Activated CD4-positive, alpha-beta T cell treated with anti-CD3 and anti-CD28 coated beads, Interleukin-2, amount 50 U/mL, for 4 hours (primary cell): ENCODE measurements at regions not wholly inside any gene's neighbourhood (a gene's known extent, or its start where the extent isn't known, plus 50 kb on each side); places are given as distances from the start of the nearest gene placed in this dataset.

ENCODE experiments used
- DNase-seq, 2 experiments: peaks; one replicate each; pipeline ENCODE4 v3.0.0-alpha.2; 2020

DNA sequence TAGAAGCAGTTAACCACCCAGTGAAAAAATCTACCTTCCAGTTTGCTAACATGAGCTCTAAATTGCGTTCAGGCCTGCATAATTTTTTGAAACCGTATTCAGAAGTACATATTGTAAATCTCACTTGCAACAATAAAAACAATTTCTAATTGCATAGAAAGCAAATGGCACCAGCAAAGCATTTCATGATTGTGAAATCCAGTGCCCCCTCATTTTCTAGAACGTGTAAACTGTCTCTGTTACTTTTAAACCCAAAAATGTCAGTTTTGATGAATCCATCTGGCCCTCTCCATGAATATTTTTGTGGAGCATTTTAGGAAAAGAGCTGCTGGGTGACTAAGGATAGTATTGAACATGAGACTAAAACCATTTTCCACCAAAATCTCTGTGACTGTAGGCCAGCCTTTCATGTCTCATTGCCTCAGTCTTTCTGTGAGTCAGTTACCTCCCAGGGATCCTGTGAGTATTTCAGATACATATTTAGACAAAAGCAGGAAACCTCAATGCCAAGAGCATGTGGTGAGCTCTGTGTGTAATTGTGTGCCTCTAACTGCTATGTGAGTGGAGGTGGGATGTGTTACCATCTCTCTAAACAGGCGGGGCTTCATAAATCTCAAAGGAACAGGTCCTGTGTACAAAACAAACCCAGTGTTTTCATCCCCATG is 477.8 kb upstream of the DCC start:
- DNase-seq, result no peak

DNA sequence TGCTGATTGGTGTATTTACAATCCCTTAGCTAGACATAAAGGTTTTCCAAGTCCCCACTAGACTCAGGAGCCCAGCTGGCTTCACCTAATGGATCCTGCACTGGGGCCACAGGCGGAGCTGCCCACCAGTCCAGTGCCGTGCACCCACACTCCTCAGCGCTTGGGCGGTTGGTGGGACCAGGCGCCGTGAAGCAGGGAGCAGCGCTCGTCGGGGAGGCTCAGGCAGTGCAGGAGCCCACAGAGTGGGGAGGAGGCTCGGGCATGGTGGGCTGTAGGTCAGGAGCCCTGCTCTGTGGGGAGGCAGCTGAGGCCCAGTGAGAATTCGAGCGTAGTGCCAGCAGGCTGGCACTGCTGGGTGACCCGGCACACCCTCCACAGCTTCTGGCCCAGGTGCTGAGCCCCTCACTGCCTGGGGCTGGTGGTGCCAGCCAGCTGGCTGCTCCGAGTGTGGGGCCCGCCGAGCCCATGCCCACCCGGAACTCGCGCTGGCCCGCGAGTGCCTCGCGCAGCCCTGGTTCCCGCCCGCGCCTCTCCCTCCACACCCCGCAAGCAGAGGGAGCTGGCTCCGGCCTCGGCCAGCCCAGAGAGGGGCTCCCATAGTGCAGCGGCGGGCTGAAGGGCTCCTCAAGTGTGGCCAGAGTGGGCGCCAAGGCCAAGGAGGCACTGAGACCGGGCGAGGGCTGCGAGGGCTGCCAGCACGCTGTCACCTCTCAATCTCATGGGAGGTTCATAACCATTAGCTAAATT is 475.6 kb upstream of the DCC start:
- DNase-seq, result no peak

DNA sequence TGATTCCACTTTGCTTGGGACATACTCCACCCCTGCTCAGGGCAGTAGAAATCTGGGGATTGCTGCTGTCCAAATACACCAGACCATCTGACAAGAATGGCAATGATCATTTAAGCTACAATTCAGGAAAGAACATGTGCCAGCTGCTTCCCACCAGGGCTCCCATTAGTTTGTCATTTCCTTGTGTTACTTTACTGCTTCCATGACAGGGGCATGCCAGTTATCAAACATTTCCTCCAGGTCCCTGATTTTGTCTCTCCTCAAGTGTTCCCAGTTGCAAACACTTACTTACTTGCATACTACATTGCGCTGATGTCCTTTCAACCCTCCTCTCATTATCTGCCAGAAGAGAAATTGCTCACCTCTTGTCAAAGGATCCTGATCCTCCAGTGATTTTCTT is 474.5 kb upstream of the DCC start:
- no peak for DNase-seq

DNA sequence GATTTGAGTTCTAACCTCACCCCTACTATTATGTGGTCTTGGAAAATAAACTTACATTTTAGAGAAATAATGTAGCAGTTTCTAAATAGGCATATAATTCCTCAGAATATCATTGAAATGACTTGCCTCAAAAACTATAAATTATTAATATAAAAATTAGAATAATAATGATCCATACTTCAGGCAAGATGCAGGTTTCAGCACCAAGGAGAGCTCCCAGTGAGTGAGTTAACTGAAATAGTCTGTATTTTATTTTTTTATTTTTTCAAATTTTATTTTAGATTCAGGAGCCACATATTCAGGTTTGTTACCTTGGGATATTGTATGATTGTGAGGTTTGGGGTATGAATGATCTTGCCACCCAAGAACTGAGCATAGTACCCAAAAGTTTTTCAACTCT is 472.2 kb upstream of the DCC start:
- no peak for DNase-seq

DNA sequence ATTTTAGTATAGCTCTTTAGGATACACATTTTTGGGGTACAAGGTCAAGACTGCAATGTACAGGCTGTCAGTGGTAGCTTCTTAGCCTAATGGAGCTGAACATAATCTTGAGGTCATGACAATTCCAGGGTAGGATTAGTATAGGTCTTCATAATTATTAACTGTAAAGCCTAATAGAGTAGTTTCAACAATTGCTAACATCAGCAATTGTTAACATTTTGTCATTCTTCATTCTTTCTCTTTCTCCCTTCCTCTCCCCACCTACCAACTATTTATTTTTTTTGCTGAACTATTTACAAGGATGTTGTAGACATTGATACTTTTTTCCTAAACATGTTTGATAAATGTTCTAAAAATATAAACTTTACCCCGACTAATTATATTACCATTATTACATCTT is 461.3 kb upstream of the DCC start:
- no peak for DNase-seq

DNA sequence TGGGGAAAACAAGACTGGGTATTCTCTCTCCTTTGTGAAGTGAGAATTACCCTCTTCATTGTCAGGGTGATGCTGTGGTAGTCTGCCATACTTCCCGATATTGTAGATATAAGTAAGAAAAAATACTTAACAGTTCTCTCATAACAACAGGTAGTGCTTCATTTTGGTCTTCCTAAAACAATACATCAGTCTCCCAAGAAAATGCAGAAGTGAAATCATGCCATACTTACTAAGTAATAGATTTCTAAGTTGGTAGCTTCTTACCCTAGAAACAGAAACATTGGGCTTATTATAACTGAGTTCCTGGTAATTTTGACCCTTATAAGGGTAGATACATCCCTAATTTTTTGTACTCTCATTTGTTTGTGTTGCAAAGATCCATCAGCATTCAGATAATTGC is 460.7 kb upstream of the DCC start:
- no peak for DNase-seq

DNA sequence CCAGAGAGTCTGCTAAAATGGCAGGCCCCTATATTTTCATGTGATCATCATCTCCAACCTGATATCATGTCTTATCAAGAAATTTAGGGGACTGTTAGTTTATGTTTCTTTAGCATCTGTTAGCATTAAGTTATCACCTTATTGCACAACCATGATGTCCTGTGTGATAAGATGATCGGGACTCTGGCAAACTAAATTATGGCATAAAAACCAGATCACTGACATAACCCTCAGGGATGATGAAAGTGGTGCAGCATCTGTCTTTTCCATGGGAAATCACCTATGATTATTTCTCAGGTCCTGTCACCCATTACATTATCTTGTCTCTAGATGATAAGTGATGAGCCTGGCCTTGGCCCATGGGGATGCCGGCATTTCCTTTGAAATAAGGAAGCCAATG is 458.6 kb upstream of the DCC start:
- DNase-seq, result no peak

DNA sequence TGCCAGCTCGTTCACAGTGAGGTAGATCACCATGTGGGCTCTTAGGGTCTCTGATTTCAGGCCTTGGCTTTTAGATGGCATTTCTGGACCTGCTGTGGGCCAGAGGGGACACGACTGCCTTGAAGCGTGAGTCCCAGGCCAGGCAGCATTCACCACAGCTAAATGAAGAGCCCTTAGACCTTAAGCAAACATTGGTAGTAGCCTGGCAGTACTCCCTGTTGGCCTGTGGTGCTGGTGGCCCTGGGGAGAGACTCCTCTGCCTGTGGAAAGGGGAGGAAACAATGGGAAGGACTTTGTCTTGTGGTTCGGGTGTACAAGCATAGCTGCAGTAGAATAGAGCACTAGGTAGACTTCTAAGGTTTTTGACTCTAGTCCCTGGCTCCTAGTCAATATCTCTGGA is 456.0 kb upstream of the DCC start:
- no peak for DNase-seq

DNA sequence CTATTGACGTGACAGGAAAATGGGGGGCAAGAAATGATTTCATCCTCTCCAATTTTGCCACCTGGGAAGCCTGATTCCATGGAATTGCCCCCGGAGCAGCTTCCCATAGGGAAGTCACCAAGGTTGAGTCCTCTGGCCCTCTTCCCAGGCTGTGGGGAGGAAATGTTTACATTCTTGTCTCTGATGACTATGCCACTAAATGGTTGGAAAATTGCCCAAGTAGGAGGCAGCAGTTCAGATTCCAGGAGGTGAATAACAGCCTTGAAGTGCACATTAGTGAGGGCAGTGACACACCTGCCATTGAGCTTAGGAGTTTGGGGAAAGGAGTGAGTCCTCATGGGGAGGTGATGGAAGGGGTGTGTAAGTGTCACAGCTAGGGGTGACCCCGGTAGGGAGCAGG is 449.2 kb upstream of the DCC start:
- no peak for DNase-seq

DNA sequence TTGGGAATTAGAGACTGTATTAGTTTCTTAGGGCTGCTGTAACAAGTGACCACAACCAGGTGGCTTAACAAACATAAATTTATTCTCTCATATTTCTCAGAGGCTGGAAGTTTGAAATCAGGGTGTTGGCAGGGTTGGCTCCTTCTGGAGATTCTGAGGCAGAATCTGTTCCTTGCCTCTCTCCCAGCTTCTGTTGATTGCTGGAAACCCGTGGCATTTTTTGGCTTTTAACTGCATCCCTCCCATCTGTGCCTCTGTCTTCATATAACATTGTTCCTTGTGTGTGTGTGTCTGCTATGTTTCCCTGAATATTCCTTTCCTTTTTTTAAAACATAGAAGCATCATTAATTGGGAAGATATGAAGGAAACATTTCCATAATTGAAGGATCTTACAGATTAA is 448.1 kb upstream of the DCC start:
- DNase-seq, result no peak

DNA sequence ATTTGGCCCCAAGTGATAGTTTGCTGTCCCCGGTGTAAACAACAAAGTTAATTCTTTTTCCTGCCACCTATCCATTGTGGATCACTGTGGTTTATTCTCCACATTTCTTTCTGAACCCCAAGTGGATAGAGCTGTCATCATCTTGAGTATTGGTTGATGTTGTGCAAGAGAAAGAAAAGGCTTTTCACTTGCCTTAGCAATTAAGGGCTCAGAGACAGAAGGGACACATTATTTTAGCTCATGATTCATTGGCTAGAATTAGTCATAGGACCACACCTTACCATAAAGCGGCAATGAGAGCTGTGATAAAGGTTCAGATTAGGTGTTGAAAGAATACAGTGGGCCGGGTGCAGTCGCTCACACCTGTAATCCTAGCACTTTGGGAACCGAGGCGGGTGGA is 442.1 kb upstream of the DCC start:
- DNase-seq, result no peak

DNA sequence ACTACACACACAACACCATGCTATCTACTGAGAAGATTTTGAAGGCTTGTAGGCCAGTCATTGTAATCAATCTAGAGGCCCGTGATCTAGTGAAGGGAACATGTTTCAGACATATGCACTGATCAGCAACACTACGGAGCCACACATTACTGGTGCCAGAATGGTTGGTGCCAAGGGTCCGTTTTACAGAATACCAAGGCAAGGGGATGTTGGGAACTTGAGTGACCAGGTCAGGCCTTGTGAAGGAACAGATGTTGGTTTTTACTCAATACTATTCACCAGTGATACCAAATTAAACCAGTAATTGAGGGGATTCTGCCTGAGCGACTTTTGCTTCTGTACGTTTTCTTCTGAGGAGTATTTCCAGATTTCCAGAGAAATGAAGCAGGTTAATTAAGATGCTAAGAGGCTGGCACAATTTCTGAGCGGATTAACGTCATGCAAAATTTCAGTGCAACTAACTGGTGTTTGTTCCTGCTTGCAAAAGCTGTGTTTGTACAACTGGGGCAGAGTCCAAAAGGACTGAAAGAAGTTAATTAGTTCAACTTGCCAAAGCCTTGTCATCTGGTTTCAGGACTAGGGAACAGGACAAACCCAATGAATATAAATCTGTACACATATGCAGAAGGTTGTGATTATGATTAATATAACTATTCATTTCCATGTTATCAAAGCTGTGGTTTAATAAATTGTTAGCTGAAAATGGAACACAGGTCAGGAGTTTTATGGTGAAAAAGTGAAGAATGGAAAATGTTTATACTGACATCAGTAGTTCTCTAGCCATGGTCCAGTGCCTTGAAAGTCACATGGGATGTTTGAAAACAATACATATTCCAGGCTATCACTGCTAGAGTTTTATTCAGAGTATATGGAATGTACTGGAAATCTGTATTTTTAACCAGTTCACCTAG is 432.1 kb upstream of the DCC start:
- no peak for DNase-seq

DNA sequence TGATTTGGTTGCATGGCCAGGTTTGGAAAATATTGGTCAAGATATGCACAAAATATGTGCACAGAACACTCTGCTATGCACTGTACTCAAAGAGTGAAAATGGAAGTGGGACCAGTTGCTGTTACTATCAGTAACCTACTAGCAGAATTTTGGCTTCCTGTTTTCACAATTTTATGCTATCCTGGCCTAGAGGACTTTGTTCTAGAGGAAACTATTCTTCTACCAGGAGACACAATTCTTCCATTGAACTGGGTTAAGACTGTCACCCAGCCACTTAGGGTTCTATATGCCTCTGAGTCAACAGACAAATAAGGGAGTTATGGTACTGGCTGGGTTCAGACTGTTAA is 431.4 kb upstream of the DCC start:
- no peak for DNase-seq

DNA sequence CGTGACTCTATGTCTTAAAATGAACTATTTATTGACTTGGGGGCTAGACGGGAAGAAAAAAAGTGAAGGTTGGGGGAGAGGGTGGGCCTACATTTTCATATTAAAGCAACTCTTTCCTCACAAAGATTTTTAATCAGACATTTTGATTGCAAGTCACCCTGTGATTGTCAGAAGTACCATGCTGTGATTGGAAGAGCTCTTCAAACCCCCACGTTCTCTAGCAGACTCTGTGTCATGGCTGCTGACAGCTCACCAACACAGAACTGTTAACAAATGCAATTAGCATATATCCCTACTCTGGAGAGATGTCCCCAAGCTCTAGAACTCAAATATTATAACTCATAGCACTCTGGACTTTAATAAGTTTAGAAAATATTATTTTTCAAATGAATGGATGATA is 428.4 kb upstream of the DCC start:
- DNase-seq, result no peak

DNA sequence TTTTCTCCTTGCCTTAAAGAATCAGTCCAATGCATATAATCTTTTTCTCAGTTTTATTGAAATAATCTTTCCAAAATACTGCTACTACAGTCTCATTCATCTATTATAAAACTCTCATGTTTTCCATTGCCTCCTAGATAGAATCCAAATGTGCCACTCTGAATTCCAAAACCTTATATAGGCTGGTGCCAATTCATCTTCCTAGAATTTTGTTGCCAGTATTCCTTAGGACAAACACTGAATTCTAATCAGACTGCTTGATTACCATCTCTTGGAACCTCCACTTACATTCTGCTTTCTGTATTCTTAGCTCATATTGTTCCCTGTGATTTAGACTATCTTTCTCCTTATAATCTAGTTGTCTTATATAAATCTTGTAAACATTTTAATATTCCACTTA is 427.6 kb upstream of the DCC start:
- no peak for DNase-seq

DNA sequence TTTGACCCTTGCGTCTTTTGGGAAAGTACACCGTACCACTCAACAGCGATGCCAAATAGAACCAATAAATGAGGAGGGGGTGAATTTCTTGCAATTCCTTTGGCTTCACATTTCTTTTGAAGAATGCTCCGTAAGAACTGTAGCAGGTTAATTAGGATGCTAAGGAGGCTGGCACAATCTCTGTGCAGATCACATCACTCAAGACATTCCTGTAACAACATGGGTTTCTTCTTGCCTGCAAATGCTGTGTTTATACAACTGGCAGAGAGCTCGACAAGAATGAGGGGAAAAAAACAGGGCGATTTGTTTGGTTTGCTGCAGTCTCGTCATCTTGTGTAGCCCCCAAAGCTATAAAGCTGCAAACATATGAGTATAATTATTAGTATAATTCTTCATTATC is 424.8 kb upstream of the DCC start:
- no peak for DNase-seq

DNA sequence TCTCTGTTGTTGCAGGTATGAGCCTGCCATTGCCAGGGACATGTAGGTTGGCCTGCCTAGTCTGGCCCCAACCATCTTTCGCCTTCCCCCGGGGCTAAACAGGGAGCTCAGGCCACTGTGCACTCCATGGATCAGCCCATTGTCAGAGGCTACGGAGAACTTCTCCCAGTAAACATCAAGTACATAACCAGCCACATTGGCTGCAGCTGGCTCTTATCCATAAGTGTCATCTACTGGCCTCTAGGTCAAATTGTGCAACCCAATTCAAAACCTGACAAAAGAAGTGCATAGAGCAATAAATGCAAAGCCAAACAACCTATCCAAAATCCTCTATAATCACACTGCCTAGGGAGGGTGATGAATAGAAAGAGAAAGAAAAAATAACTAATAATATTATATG is 418.1 kb upstream of the DCC start:
- DNase-seq, result no peak

DNA sequence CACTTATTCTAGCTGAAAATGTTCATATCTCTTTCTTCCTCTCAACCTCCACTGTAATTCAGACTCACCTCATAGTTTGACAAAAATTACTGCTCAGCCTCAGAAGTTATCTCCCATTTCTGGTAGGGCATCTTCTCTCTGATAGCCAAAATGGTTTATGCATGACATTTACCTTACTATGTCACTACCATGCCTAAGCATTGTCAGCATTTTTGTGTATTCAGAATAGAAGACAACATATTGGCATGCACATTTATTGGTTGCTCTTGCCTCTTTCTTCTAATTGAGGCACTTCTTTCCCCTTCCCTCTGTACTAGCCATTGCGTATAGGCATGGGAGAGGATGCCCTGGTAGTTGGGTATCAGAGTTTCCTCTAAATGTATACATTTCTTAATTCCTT is 406.1 kb upstream of the DCC start:
- DNase-seq, result no peak

DNA sequence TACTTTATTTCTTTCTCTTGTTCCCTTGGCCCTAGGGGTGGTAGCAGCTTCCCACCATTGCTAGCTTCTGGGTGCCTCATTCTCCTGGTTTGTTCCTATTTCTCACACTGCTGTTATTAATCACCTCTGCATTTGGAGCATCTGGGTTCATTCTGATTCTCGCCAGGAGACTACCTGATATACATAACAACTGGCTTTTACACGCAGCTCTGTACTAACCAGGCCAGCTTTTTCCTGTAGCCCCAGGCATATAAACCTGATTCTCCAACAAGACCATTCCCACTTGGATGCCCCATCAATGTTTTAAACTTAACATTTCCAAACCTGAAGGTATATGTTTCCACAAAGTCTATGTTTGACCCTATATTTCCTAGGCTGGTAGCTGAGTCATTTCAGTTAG is 403.9 kb upstream of the DCC start:
- no peak for DNase-seq

DNA sequence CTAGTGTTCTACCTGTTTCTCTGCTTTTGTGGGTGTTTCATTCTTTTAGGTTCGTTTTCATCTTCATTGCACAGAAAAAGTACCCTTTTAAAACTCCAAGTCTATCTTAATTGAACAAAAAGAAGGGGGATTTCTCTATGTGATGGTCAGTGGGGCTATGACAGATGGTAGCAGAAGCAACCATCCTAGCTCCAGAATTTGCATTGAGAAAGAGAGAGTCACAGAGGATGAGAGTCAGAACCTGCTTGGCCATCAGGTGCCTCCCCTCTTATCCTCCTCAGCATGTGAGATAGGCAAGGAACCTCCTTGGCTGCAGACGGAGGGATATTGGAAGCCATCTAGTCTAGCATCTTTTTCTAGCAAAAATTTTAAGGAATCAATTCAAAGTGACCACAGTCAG is 398.0 kb upstream of the DCC start:
- no peak for DNase-seq

DNA sequence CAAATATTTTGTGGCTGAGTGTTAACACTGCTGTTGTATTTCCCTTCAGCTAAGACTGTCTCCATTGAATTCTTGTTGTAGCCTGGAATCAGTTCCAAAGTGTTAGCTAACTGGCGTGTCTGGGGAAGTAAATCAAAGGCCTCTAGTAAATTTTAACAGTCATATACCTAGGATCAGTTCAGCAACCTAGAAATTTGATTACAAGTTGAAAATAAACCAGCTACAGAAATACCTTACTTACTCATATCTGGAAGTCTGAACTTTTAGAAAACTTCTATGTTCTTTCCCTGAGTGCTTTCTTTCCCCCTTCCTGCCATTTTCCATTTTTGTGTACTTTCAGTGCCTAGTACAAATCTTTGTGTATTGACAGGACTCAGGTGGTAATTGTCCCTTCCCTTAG is 396.7 kb upstream of the DCC start:
- no peak for DNase-seq

DNA sequence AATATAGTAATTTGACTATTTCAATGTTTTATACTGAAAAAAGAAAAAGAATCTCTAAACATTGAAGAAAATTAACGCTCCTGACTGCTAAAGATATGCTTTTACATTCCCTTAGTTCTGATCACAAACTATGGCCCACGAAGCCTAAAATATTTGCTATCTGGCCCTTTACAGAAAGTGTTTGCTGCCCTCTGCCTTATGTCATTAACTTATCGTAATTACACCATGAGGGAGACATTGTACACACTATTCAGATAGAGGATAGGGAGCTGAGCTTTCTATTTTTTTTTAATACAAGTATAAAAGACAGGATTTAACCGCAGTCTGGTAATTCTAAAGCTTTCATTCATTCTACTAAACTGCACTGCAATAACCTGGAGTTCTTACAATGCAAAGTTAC is 393.1 kb upstream of the DCC start:
- no peak for DNase-seq

DNA sequence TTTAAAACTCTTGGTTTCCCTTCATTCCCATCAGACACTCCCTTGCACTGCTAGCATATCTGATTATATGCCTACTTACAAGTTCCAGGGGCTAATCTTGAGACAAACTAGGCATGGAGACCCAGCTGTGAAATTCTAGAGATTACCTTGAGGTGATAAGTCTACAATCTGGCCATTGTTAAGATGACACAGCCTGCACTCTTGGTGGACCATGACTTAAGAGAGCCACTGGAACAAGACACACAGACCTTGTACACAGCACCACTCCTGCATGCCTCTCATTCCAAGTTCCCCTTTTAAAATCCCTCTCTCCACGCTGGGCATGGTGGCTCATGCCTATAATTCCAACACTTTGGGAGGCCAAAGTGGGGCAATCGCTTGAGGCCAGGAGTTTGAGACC is 387.2 kb upstream of the DCC start:
- DNase-seq, result no peak

DNA sequence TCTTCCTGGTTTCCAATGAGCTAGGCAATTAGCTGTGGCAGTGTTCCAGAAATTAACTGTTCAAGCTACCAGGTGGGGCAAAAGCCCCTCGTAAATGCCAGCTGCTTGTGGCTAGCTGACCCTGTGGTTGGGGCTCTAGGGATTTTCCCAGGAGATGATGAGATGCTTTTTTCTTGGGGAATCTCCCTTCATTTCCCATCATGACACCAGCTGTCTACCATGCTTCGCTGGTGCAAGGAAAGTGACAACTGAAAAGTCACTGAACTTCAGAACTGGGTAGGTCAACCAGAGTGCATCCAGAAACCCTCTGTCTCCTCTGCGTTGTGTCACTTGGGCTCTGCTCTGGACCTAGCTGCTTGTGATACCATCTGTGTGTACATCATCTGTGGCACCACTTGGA is 386.5 kb upstream of the DCC start:
- DNase-seq, result no peak
